Breast epithelium (tissue), 4 donors: ENCODE measurements at regions not wholly inside any gene's neighbourhood (a gene's known extent, or its start where the extent isn't known, plus 50 kb on each side); places are given as distances from the start of the nearest gene placed in this dataset.

Experiments used
- DNase-seq, 2 donors: peaks; one replicate each; pipeline ENCODE4 v3.0.0-alpha.2; 2019; ENCODE audit warnings: low spot score in 2 of 2
- H3K27ac ChIP-seq, 2 donors: fragments of 200-600 bp; sonication (generic) in 1 of 2; one replicate each; pipeline ENCODE4 v1.5.1; 2016 to 2019; ENCODE audit warnings: mild to moderate bottlenecking in 1 of 2
- H3K27me3 ChIP-seq, 2 donors: fragments of 200-600 bp; sonication (generic) in 1 of 2; one replicate each; pipeline versions ENCODE4 v1.5.1 to v1.6.0; 2017 to 2019; ENCODE audit warnings: control low read depth in 1 of 2, mild to moderate bottlenecking in 1 of 2
- H3K36me3 ChIP-seq: fragments of 200-600 bp; one replicate; pipeline ENCODE4 v1.5.1; 2019
- H3K4me1 ChIP-seq, 2 donors: fragments of 200-600 bp; sonication (generic); one replicate each; pipeline ENCODE4 v1.5.1; 2016 to 2019; ENCODE audit warnings: control low read depth in 1 of 2
- H3K4me3 ChIP-seq, 3 donors: fragments of 200-600 bp; sonication (generic); 1 replicate in 2 of 3; 2 replicates in 1 of 3; pipeline ENCODE4 v1.5.1; 2016 to 2019; ENCODE audit warnings: mild to moderate bottlenecking in 3 of 3, moderate library complexity in 2 of 3
- H3K9me3 ChIP-seq, 2 donors: fragments of 200-600 bp; sonication (generic) in 1 of 2; one replicate each; pipeline ENCODE4 v1.5.1; 2016 to 2019; ENCODE audit warnings: control low read depth in 1 of 2
- POLR2A ChIP-seq: fragments of 450-650 bp; IDR thresholded peaks from one replicate; pipeline ENCODE4 v1.6.1; 2016; ENCODE audit warnings: antibody characterized with exemption, mild to moderate bottlenecking, moderate library complexity
- POLR2AphosphoS5 ChIP-seq, 3 donors: sonication (generic); formaldehyde crosslinking; IDR thresholded peaks; one replicate each; pipeline ENCODE4 v1.6.1; 2017; ENCODE audit warnings: antibody characterized with exemption in 3 of 3
- intact Hi-C: fragments of 100-400 bp; cut with DNase I; formaldehyde crosslinking; loops from one replicate; pipeline ENCODE4 v1.15.1; 2023; ENCODE audit warnings: low total_unique reads
- TF ChIP-seq, protein P1 (sequence below), 3 donors: fragments of 450-650 bp; IDR thresholded peaks; one replicate each; pipeline ENCODE4 v1.5.1; 2016 to 2017; ENCODE audit warnings: antibody characterized with exemption in 3 of 3, mild to moderate bottlenecking in 3 of 3, moderate library complexity in 3 of 3

GRCh38 chr12:82097438-82097837 is 260.7 kb downstream of the CCDC59 start:
- intact Hi-C loops, result no loop called here
- TF ChIP-seq POLR2A (no peak), POLR2AphosphoS5 (IDR thresholded peaks at IDR 0.05) (no peak)
- TF ChIP-seq, protein P1, sequence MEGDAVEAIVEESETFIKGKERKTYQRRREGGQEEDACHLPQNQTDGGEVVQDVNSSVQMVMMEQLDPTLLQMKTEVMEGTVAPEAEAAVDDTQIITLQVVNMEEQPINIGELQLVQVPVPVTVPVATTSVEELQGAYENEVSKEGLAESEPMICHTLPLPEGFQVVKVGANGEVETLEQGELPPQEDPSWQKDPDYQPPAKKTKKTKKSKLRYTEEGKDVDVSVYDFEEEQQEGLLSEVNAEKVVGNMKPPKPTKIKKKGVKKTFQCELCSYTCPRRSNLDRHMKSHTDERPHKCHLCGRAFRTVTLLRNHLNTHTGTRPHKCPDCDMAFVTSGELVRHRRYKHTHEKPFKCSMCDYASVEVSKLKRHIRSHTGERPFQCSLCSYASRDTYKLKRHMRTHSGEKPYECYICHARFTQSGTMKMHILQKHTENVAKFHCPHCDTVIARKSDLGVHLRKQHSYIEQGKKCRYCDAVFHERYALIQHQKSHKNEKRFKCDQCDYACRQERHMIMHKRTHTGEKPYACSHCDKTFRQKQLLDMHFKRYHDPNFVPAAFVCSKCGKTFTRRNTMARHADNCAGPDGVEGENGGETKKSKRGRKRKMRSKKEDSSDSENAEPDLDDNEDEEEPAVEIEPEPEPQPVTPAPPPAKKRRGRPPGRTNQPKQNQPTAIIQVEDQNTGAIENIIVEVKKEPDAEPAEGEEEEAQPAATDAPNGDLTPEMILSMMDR (IDR thresholded peaks at IDR 0.05), result no peak
- Histone ChIP-seq H3K27ac (no peak overlapping the region), H3K4me3 (no peak overlapping the region), H3K9me3 (no peaks in the 10 kb centered on the region), H3K36me3 (no peaks in the 10 kb centered on the region), H3K4me1 (no peaks in the 10 kb centered on the region), H3K27me3 (no peaks in the 10 kb centered on the region)
- no peak for DNase-seq

DNA sequence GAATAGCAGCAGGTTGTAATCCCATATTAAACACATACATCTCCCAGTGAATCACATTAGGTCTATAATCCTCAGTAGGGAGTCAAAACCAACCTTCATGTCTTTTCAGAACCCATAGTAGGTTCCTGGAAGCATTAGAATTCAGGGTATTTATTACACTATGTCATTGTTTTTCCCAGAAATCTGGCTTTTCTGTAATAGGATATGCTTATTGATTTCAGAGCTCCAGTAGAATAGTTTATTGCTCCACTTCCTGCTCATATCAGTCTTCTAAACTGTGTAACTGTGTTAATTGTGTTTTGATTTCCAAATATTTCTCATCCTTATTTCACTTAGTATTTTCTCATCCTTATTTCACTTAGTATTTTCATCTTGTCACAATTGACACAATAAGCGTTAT is 268.0 kb downstream of the CCDC59 start:
- H3K36me3 ChIP-seq, result no peaks in the 10 kb centered on the region
- H3K9me3 ChIP-seq, result no peaks in the 10 kb centered on the region
- H3K27me3 ChIP-seq, result no peaks in the 10 kb centered on the region
- TF ChIP-seq POLR2AphosphoS5 (IDR thresholded peaks at IDR 0.05), result no peak
- no peak for TF ChIP-seq POLR2A
- TF ChIP-seq, protein P1 (IDR thresholded peaks at IDR 0.05), result no peak
- H3K4me1 ChIP-seq, result no peaks in the 10 kb centered on the region
- intact Hi-C loops, result no loop called here
- no peak overlapping the region for H3K4me3 ChIP-seq
- H3K27ac ChIP-seq, result no peak overlapping the region
- DNase-seq, result no peak

- Histone ChIP-seq H3K36me3 (no peaks in the 10 kb centered on the region), H3K27ac (no peak overlapping the region), H3K4me3 (no peak overlapping the region), H3K9me3 (no peaks in the 10 kb centered on the region), H3K27me3 (no peaks in the 10 kb centered on the region), H3K4me1 (no peaks in the 10 kb centered on the region)
- no peak for DNase-seq
- intact Hi-C loops, result no loop called here
- TF ChIP-seq, protein P1 (IDR thresholded peaks at IDR 0.05), result no peak
- TF ChIP-seq POLR2A (no peak), POLR2AphosphoS5 (IDR thresholded peaks at IDR 0.05) (no peak)
Measured at GRCh38 chr12:82089369-82090121, 268.6 kb downstream of the CCDC59 start.

- no peaks in the 10 kb centered on the region for H3K36me3 ChIP-seq
- DNase-seq, result no peak
- intact Hi-C loops, result no loop called here
Measured at GRCh38 chr12:82082501-82082900, 275.7 kb downstream of the CCDC59 start.

DNA sequence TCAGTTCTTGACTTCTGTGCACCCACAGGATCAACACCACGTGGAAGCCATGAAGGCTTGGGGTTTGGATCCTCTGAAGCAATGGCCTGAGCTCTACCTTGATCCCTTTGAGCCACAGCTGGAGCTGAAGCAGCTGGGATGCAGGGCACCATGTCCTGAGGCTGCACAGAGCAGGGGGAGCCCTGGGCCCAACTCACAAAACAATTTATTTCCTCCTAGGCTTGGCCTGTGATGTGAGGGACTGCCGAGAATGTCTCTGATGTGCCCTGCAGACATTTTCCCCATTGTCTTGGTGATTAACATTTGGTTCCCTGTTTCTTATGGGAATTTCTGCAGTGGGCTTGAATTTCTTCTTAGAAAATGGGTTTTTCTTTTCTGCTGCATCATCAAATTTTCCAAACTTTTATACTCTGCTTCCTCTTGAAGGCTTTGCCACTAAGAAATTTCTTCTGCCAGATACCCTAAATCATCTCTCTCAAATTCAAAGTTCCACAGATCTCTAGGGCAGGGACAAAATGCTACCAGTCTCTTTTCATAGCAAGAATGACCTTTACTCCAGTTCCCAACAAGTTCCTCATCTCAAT is 288.2 kb downstream of the CCDC59 start:
- no peak overlapping the region for H3K27ac ChIP-seq
- no peak overlapping the region for H3K4me3 ChIP-seq
- H3K4me1 ChIP-seq, result no peaks in the 10 kb centered on the region
- H3K27me3 ChIP-seq, result no peaks in the 10 kb centered on the region
- H3K36me3 ChIP-seq, result no peaks in the 10 kb centered on the region
- TF ChIP-seq POLR2AphosphoS5 (IDR thresholded peaks at IDR 0.05) (no peak), POLR2A (no peak)
- TF ChIP-seq, protein P1 (IDR thresholded peaks at IDR 0.05), result no peak
- no peak for DNase-seq
- H3K9me3 ChIP-seq, result no peaks in the 10 kb centered on the region
- intact Hi-C loops, result loop anchor here (5.0 kb wide), 1 partner anchor 287 kb away; the partner anchor contains the start of genes CCDC59 and METTL25

More at GRCh38 chr12:82082501-82082900, 275.7 kb downstream of the CCDC59 start:
- H3K9me3 ChIP-seq, result no peaks in the 10 kb centered on the region
- no peaks in the 10 kb centered on the region for H3K27me3 ChIP-seq
- no peaks in the 10 kb centered on the region for H3K4me1 ChIP-seq
- H3K27ac ChIP-seq, result no peak overlapping the region
- H3K4me3 ChIP-seq, result no peak overlapping the region
- TF ChIP-seq, protein P1 (IDR thresholded peaks at IDR 0.05), result no peak
- TF ChIP-seq POLR2A (no peak), POLR2AphosphoS5 (IDR thresholded peaks at IDR 0.05) (no peak)
